K562 (cell line): ENCODE measurements at regions not wholly inside any gene's neighbourhood (a gene's known extent, or its start where the extent isn't known, plus 50 kb on each side); places are given as distances from the start of the nearest gene placed in this dataset.

Experiments
- NFYB ChIP-seq: IDR thresholded peaks from 2 replicates; pipeline ENCODE4 v1.6.1; 2011; ENCODE audit warnings: mild to moderate bottlenecking, moderate library complexity; ENCODE audit not compliant: insufficient read length; ENCODE audit errors: extremely low read depth
- PRMT5 ChIP-seq: sonication (generic); formaldehyde crosslinking; IDR thresholded peaks from 2 replicates; pipeline ENCODE4 v1.5.0; 2020; ENCODE audit warnings: missing genetic modification reagents
- PURB ChIP-seq: sonication (generic); formaldehyde crosslinking; IDR thresholded peaks from 2 replicates; pipeline ENCODE4 v1.9.0; 2021; ENCODE audit warnings: low read depth, mild to moderate bottlenecking, missing genetic modification reagents
- REST ChIP-seq, 2 experiments: fragments of 450-650 bp; formaldehyde crosslinking in 1 of 2; IDR thresholded peaks; 2 replicates each; pipeline versions ENCODE4 v1.4.0 to v1.6.1; 2014 to 2020; ENCODE audit warnings: mild to moderate bottlenecking in 2 of 2, borderline replicate concordance in 1 of 2, low read depth in 1 of 2
- SNAPC5 ChIP-seq: fragments of 250-450 bp; sonication (Bioruptor Pico); IDR thresholded peaks from 2 replicates; pipeline ENCODE4 v1.8.0; 2021; ENCODE audit warnings: moderate library complexity, mild to moderate bottlenecking, inconsistent platforms
- SOX6 ChIP-seq: fragments of 450-650 bp; IDR thresholded peaks from 2 replicates; pipeline ENCODE4 v1.6.1; 2014; ENCODE audit warnings: mild to moderate bottlenecking
- TBL1XR1 ChIP-seq, 2 experiments: IDR thresholded peaks; 2 replicates each; pipeline ENCODE4 v1.6.1; 2012; ENCODE audit warnings: improper control_type of control experiment in 2 of 2, low read length in 2 of 2, mild to moderate bottlenecking in 1 of 2
- ZBTB17 ChIP-seq: fragments of 450-650 bp; formaldehyde crosslinking; IDR thresholded peaks from 2 replicates; pipeline ENCODE4 v1.4.0; 2020; ENCODE audit warnings: mild to moderate bottlenecking
- ZBTB8A ChIP-seq: fragments of 450-650 bp; IDR thresholded peaks from 2 replicates; pipeline ENCODE4 v1.6.1; 2018; ENCODE audit warnings: mild to moderate bottlenecking, moderate library complexity; ENCODE audit not compliant: partially characterized antibody
- ZNF609 ChIP-seq: sonication (generic); formaldehyde crosslinking; IDR thresholded peaks from 2 replicates; pipeline ENCODE4 v1.8.1; 2023; ENCODE audit warnings: missing genetic modification reagents, mild to moderate bottlenecking, borderline replicate concordance
- TF ChIP-seq, protein P1 (sequence below): sonication (generic); formaldehyde crosslinking; IDR thresholded peaks from 2 replicates; pipeline ENCODE4 v1.9.0; 2022; ENCODE audit warnings: mild to moderate bottlenecking, missing genetic modification reagents
- TF ChIP-seq, protein P2 (sequence below): sonication (generic); formaldehyde crosslinking; IDR thresholded peaks from 2 replicates; pipeline ENCODE4 v1.8.1; 2022; ENCODE audit warnings: missing genetic modification reagents
- TF ChIP-seq, protein P3 (sequence below), 2 experiments: fragments of 450-650 bp; conservative IDR thresholded peaks; 2 replicates each; pipeline ENCODE4 v1.6.1; 2017; ENCODE audit warnings: mild to moderate bottlenecking in 2 of 2, moderate library complexity in 2 of 2
- TF ChIP-seq, protein P4 (sequence below): fragments of 450-650 bp; IDR thresholded peaks from 2 replicates; pipeline ENCODE4 v1.7.0; 2016; ENCODE audit warnings: borderline replicate concordance

- TF ChIP-seq, protein P1, sequence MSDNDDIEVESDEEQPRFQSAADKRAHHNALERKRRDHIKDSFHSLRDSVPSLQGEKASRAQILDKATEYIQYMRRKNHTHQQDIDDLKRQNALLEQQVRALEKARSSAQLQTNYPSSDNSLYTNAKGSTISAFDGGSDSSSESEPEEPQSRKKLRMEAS (CRISPR knock-in tag), result no peak
- TF ChIP-seq TBL1XR1 (IDR thresholded peaks at IDR 0.05; ENCODE audit: low read length in 2 of 2) (no peak), ZBTB8A (no peak), PURB (CRISPR knock-in tag) (no peak), REST (IDR thresholded peaks at IDR 0.05; ENCODE audit: borderline replicate concordance) (no peak), REST (CRISPR knock-in tag; IDR thresholded peaks at IDR 0.05; ENCODE audit: low read depth) (no peak), ZBTB17 (CRISPR knock-in tag) (no peak), SOX6 (no peak), NFYB (no peak), PRMT5 (CRISPR knock-in tag) (no peak), ZNF609 (CRISPR knock-in tag) (no peak), SNAPC5 (CRISPR knock-in tag) (no peak)
- TF ChIP-seq, protein P2, sequence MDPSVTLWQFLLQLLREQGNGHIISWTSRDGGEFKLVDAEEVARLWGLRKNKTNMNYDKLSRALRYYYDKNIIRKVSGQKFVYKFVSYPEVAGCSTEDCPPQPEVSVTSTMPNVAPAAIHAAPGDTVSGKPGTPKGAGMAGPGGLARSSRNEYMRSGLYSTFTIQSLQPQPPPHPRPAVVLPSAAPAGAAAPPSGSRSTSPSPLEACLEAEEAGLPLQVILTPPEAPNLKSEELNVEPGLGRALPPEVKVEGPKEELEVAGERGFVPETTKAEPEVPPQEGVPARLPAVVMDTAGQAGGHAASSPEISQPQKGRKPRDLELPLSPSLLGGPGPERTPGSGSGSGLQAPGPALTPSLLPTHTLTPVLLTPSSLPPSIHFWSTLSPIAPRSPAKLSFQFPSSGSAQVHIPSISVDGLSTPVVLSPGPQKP (CRISPR knock-in tag), result no peak
- TF ChIP-seq, protein P3, sequence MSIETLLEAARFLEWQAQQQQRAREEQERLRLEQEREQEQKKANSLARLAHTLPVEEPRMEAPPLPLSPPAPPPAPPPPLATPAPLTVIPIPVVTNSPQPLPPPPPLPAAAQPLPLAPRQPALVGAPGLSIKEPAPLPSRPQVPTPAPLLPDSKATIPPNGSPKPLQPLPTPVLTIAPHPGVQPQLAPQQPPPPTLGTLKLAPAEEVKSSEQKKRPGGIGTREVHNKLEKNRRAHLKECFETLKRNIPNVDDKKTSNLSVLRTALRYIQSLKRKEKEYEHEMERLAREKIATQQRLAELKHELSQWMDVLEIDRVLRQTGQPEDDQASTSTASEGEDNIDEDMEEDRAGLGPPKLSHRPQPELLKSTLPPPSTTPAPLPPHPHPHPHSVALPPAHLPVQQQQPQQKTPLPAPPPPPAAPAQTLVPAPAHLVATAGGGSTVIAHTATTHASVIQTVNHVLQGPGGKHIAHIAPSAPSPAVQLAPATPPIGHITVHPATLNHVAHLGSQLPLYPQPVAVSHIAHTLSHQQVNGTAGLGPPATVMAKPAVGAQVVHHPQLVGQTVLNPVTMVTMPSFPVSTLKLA (conservative IDR thresholded peaks at IDR 0.05), result no peak
- TF ChIP-seq, protein P4, sequence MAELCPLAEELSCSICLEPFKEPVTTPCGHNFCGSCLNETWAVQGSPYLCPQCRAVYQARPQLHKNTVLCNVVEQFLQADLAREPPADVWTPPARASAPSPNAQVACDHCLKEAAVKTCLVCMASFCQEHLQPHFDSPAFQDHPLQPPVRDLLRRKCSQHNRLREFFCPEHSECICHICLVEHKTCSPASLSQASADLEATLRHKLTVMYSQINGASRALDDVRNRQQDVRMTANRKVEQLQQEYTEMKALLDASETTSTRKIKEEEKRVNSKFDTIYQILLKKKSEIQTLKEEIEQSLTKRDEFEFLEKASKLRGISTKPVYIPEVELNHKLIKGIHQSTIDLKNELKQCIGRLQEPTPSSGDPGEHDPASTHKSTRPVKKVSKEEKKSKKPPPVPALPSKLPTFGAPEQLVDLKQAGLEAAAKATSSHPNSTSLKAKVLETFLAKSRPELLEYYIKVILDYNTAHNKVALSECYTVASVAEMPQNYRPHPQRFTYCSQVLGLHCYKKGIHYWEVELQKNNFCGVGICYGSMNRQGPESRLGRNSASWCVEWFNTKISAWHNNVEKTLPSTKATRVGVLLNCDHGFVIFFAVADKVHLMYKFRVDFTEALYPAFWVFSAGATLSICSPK, result no peak
Observed at GRCh38 chr5:57405984-57406383, 76.6 kb downstream of the ACTBL2 start.
